ENCODE measurements at regions not wholly inside any gene's neighbourhood (a gene's known extent, or its start where the extent isn't known, plus 50 kb on each side); places are given as distances from the start of the nearest gene placed in this dataset.

- no peak for TF ChIP-seq POLR2A (IDR thresholded peaks at IDR 0.05)
- TF ChIP-seq CTCF (IDR thresholded peaks at IDR 0.05): no peak
These were observed 440.4 kb upstream of the MAP2 start for GRCh38 chr2:208983486-208983885.
